IMR-90 (cell line): ENCODE measurements at regions not wholly inside any gene's neighbourhood (a gene's known extent, or its start where the extent isn't known, plus 50 kb on each side); places are given as distances from the start of the nearest gene placed in this dataset.

Experiments
- ATAC-seq: fragments of 200-7000 bp; cut with Tn5 transposase; 2 replicates; pipeline ENCODE4 v1.9.1; 2020; ENCODE audit warnings: low read depth, mild to moderate bottlenecking, moderate library complexity
- BruUV-seq: library from RNA; stranded (reverse); fragments of 400-500 nt; replicated peaks from 2 replicates; lab custom pipeline; 2021; lab: Mats Ljungman, UMichigan
- CTCF ChIA-PET: fragments of 300-600 bp; formaldehyde crosslinking; extraction: SDS; loops from one replicate; lab custom pipeline; 2021; ENCODE audit warnings: antibody characterized with exemption; lab: Yijun Ruan, JAX
- POLR2A ChIA-PET: fragments of 300-600 bp; sonication (Branson Sonifier 250); formaldehyde crosslinking; loops from one replicate; lab custom pipeline; 2022; ENCODE audit warnings: antibody characterized with exemption; ENCODE audit not compliant: unreplicated experiment; lab: Charles Lee
- DNase-seq: peaks from one replicate; pipeline ENCODE4 v3.0.0; 2013
- H2AFZ ChIP-seq: replicated peaks from 2 replicates; pipeline ENCODE3; 2013; ENCODE audit warnings: low read length, mild to moderate bottlenecking; ENCODE audit not compliant: poor library complexity
- H2AK5ac ChIP-seq: 2 replicates; pipeline ENCODE4 v1.6.1; 2013; ENCODE audit warnings: low read depth, low read length, inconsistent platforms
- H2AK9ac ChIP-seq: replicated peaks from 2 replicates; pipeline ENCODE3; 2013; ENCODE audit warnings: mild to moderate bottlenecking, low read depth, low read length, moderate library complexity; ENCODE audit not compliant: poor library complexity
- H2BK120ac ChIP-seq: 2 replicates; pipeline ENCODE4 v1.6.1; 2013; ENCODE audit warnings: low read depth, low read length, inconsistent platforms
- H2BK15ac ChIP-seq: 3 replicates; pipeline ENCODE4 v1.6.1; 2013; ENCODE audit warnings: low read depth, low read length, inconsistent platforms
- H2BK20ac ChIP-seq: 2 replicates; pipeline ENCODE4 v1.6.1; 2013; ENCODE audit warnings: low read depth, mild to moderate bottlenecking, inconsistent platforms, low read length, moderate library complexity
- H2BK5ac ChIP-seq: 2 replicates; pipeline ENCODE4 v1.6.1; 2013; ENCODE audit warnings: mild to moderate bottlenecking, low read depth, low read length, inconsistent platforms; ENCODE audit not compliant: poor library complexity, severe bottlenecking
- H3K14ac ChIP-seq: replicated peaks from 2 replicates; pipeline ENCODE4 v1.6.1; 2013; ENCODE audit warnings: low read depth, low read length, inconsistent platforms
- H3K18ac ChIP-seq: 2 replicates; pipeline ENCODE4 v1.6.1; 2013; ENCODE audit warnings: low read depth, low read length, control low read depth
- H3K23ac ChIP-seq: 2 replicates; pipeline ENCODE4 v1.6.1; 2013; ENCODE audit warnings: low read depth, low read length, inconsistent platforms
- H3K27ac ChIP-seq: 2 replicates; pipeline ENCODE4 v1.5.1; 2013; ENCODE audit warnings: mild to moderate bottlenecking, control low read depth, low read length; ENCODE audit not compliant: insufficient read depth
- H3K27me3 ChIP-seq: 2 replicates; pipeline ENCODE4 v1.6.1; 2013; ENCODE audit warnings: low read length; ENCODE audit not compliant: control insufficient read depth, insufficient read depth
- H3K36me3 ChIP-seq: 2 replicates; pipeline ENCODE4 v1.6.1; 2013; ENCODE audit warnings: low read length, mixed read lengths; ENCODE audit not compliant: control insufficient read depth, insufficient read depth
- H3K4ac ChIP-seq: 2 replicates; pipeline ENCODE4 v1.6.1; 2013; ENCODE audit warnings: low read depth, low read length, inconsistent platforms
- H3K4me1 ChIP-seq: 2 replicates; pipeline ENCODE4 v1.6.1; 2013; ENCODE audit warnings: low read length, mixed read lengths; ENCODE audit not compliant: control insufficient read depth, insufficient read depth
- H3K4me2 ChIP-seq: 2 replicates; pipeline ENCODE4 v1.6.1; 2013; ENCODE audit warnings: low read depth, mild to moderate bottlenecking, control low read depth, low read length, moderate library complexity
- H3K4me3 ChIP-seq: 2 replicates; pipeline ENCODE4 v1.5.1; 2013; ENCODE audit warnings: low read depth, mild to moderate bottlenecking, control low read depth, low read length, moderate library complexity; ENCODE audit not compliant: insufficient read depth
- H3K56ac ChIP-seq: 2 replicates; pipeline ENCODE4 v1.6.1; 2013; ENCODE audit warnings: low read length, inconsistent platforms; ENCODE audit not compliant: insufficient read depth; ENCODE audit errors: extremely low read depth
- H3K79me1 ChIP-seq, 2 experiments: 2 replicates each; pipeline ENCODE4 v1.6.1; 2013; ENCODE audit warnings: low read length in 2 of 2, inconsistent platforms in 1 of 2, low read depth in 1 of 2
- H3K9ac ChIP-seq: 2 replicates; pipeline ENCODE4 v1.6.1; 2013; ENCODE audit warnings: low read depth, low read length, control low read depth
- H3K9me1 ChIP-seq: 2 replicates; pipeline ENCODE4 v1.6.1; 2013; ENCODE audit warnings: low read length, inconsistent platforms; ENCODE audit not compliant: insufficient read depth
- H3K9me3 ChIP-seq: 2 replicates; pipeline ENCODE4 v1.6.1; 2013; ENCODE audit warnings: low read length; ENCODE audit not compliant: control insufficient read depth, insufficient read depth
- H4K20me1 ChIP-seq: 2 replicates; pipeline ENCODE4 v1.6.1; 2013; ENCODE audit warnings: low read length, inconsistent platforms; ENCODE audit not compliant: insufficient read depth
- H4K5ac ChIP-seq: 2 replicates; pipeline ENCODE4 v1.6.1; 2013; ENCODE audit warnings: mild to moderate bottlenecking, low read depth, low read length, control low read depth
- H4K8ac ChIP-seq, 2 experiments: 2 replicates each; pipeline ENCODE4 v1.6.1; 2013; ENCODE audit warnings: low read depth in 2 of 2, low read length in 2 of 2, control low read depth in 1 of 2, inconsistent platforms in 1 of 2
- H4K91ac ChIP-seq: 2 replicates; pipeline ENCODE4 v1.6.1; 2013; ENCODE audit warnings: low read depth, low read length, inconsistent platforms; ENCODE audit not compliant: insufficient read depth
- BHLHE40 ChIP-seq: fragments of 150-350 bp; IDR thresholded peaks from 2 replicates; pipeline ENCODE4 v1.6.1; 2016; ENCODE audit warnings: mild to moderate bottlenecking, low read depth, low read length
- CEBPB ChIP-seq: IDR thresholded peaks from 2 replicates; pipeline ENCODE4 v1.6.1; 2012; ENCODE audit warnings: low read depth, low read length, improper control_type of control experiment
- FOS ChIP-seq: fragments of 150-350 bp; IDR thresholded peaks from 2 replicates; pipeline ENCODE4 v1.6.1; 2016; ENCODE audit warnings: low read depth, low read length
- MAZ ChIP-seq: IDR thresholded peaks from 2 replicates; pipeline ENCODE4 v1.6.1; 2012; ENCODE audit warnings: low read depth, mild to moderate bottlenecking, low read length, improper control_type of control experiment, moderate library complexity, borderline replicate concordance
- MXI1 ChIP-seq: IDR thresholded peaks from 2 replicates; pipeline ENCODE4 v1.6.1; 2012; ENCODE audit warnings: low read depth, mild to moderate bottlenecking, low read length, moderate library complexity, borderline replicate concordance
- NFE2L2 ChIP-seq: fragments of 150-350 bp; IDR thresholded peaks from 2 replicates; pipeline ENCODE4 v1.6.1; 2016; ENCODE audit warnings: low read depth, mild to moderate bottlenecking, low read length
- POLR2A ChIP-seq: IDR thresholded peaks from 2 replicates; pipeline ENCODE4 v1.6.1; 2012; ENCODE audit warnings: mild to moderate bottlenecking, low read depth, low read length
- RCOR1 ChIP-seq: IDR thresholded peaks from 2 replicates; pipeline ENCODE4 v1.6.1; 2012; ENCODE audit warnings: mild to moderate bottlenecking, low read length, improper control_type of control experiment; ENCODE audit not compliant: insufficient replicate concordance
- SMC3 ChIP-seq: fragments of 150-350 bp; IDR thresholded peaks from 2 replicates; pipeline ENCODE4 v1.6.1; 2016; ENCODE audit warnings: low read depth, mild to moderate bottlenecking, antibody characterized with exemption, low read length, moderate library complexity
- WGBS, 2 experiments: methylation state at CpG; one replicate each; pipeline versions ENCODE4 v1.1.5 to v1.1.7; 2013; ENCODE audit warnings: missing lambda C conversion rate in 2 of 2; ENCODE audit not compliant: insufficient read length in 1 of 2; ENCODE audit errors: extremely low coverage in 2 of 2; 5-methylcytosine and 5-hydroxymethylcytosine counted together
- dilution Hi-C: fragments of 300-500 bp; cut with HindIII; formaldehyde crosslinking; loops from one replicate; pipeline ENCODE4 v1.14.3; 2018; ENCODE audit warnings: low sequenced_read_pairs; ENCODE audit not compliant: unreplicated experiment
- in situ Hi-C: fragments of 300-500 bp; cut with MboI; formaldehyde crosslinking; loops from 3 replicates; pipeline ENCODE4 v1.14.3; 2019; ENCODE audit warnings: low sequenced_read_pairs, inconsistent platforms, mixed read lengths
- intact Hi-C: fragments of 100-400 bp; cut with micrococcal nuclease; formaldehyde crosslinking; loops from 2 replicates; pipeline ENCODE4 v1.10.0; 2022
- TF ChIP-seq, protein P1 (sequence below): fragments of 150-350 bp; IDR thresholded peaks from 2 replicates; pipeline ENCODE4 v1.6.1; 2017; ENCODE audit warnings: mild to moderate bottlenecking, antibody characterized with exemption, low read length, low read depth

DNA sequence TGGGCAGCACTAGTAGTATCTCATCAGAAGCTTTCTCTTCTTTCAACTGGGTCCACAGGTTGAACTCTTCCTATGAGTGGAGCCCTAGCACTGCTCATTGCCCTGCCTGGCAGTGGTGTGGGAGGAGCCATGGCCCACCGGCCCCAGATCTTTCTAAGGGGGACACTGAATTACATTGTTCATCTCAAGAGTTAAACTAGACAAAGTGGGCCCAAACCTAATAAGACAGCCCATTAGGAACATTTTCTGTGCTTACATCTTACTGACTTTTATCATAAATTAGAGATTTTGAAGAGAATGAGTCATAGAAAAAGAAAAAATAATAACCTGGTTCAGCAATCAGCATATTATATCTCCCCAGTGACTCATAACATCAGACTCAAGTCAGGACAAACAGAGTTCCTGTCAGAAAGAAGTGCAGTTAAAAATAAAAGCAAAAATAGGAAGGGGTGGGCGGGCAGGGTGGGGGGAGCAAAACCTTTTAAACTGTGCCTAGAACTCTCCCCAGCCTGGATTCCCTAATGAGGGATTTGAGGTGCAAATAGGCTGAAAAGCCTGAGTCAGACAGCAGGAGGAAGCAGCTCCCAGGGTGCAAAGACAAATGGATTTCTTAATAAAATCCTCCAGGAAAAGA is 161.6 kb upstream of the TRIB2 start (continued):
- TF ChIP-seq CEBPB = no peak

- intact Hi-C loops = loop anchor here (5.0 kb wide), 1 partner anchor 161 kb away; the partner anchor contains the start of gene TRIB2
- peak overlapping the region; percentile 83 for H3K4ac ChIP-seq
- CTCF ChIA-PET = interaction anchor here (0.8 kb wide), 1 partner anchor 12 kb away, joined by 3 read pairs; no protein-coding TSS in a partner anchor
Measured at GRCh38 chr2:12556762-12557161, 160.0 kb upstream of the TRIB2 start.

More at GRCh38 chr2:12556762-12557161, 160.0 kb upstream of the TRIB2 start:
- Histone ChIP-seq H2BK20ac (peak overlapping the region; percentile 81; the same call in 1 of the 2 replicates), H2AK5ac (peak overlapping the region; percentile 12; the same call in 1 of the 2 replicates), H3K23ac (peak overlapping the region; percentile 46; the same call in 1 of the 2 replicates), H3K79me1 (peaks cover 0 to 4% of the 10 kb centered on the region in 2 experiments; a peak in 1 of 4 replicates), H3K9ac (no peak overlapping the region), H2AFZ (peak overlapping the region; percentile 71), H4K8ac (peak overlapping the region in 1 of 2 experiments; percentile 92; a peak in 2 of 4 replicates), H2BK120ac (peak overlapping the region; percentile 92), H3K4me3 (no peak overlapping the region), H4K20me1 (no peaks in the 10 kb centered on the region), H2BK5ac (peak overlapping the region; percentile 76), H4K91ac (peak overlapping the region; percentile 65), H3K4me2 (no peak overlapping the region), H3K14ac (peak overlapping the region; percentile 84), H3K4me1 (peaks cover 18% of the 10 kb centered on the region), H3K27me3 (no peaks in the 10 kb centered on the region), H2AK9ac (peak overlapping the region; percentile 19), H3K56ac (0 out of 2 replicates have a peak overlapping the region, but pooled peaks have one; percentile 0), H3K27ac (no peak overlapping the region), H2BK15ac (peak overlapping the region; percentile 75; the same call in 2 of the 3 replicates), H3K9me3 (no peaks in the 10 kb centered on the region), H3K18ac (peak overlapping the region; percentile 65; the same call in 1 of the 2 replicates), H4K5ac (no peak overlapping the region), H3K9me1 (peaks cover 15% of the 10 kb centered on the region), H3K36me3 (no peaks in the 10 kb centered on the region)
- POLR2A ChIA-PET = no interaction called here
- ATAC-seq (peak; percentile 86), DNase-seq (peak; percentile 84)
- TF ChIP-seq NFE2L2 (no peak), BHLHE40 (no peak), CEBPB (no peak), POLR2A (no peak), FOS (peak; percentile 46; the same call in 1 of the 2 replicates), MXI1 (no peak), MAZ (no peak), RCOR1 (no peak), SMC3 (peak; percentile 19; the same call in 1 of the 2 replicates)
- TF ChIP-seq, protein P1, sequence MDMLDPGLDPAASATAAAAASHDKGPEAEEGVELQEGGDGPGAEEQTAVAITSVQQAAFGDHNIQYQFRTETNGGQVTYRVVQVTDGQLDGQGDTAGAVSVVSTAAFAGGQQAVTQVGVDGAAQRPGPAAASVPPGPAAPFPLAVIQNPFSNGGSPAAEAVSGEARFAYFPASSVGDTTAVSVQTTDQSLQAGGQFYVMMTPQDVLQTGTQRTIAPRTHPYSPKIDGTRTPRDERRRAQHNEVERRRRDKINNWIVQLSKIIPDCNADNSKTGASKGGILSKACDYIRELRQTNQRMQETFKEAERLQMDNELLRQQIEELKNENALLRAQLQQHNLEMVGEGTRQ = no peak
- no CpG with 5 or more reads among the region's 5 CpGs for WGBS, 2 experiments
- dilution Hi-C loops = no loop called here
- in situ Hi-C loops = no loop called here
- BruUV-seq = no TSS peak
